ENCODE measurements at regions not wholly inside any gene's neighbourhood (a gene's known extent, or its start where the extent isn't known, plus 50 kb on each side); places are given as distances from the start of the nearest gene placed in this dataset.

GRCh38 chr2:106649306-106649705 lies 162.1 kb downstream of the CD8B2 start:
- Histone ChIP-seq H3K4me1 (ENCODE audit: low read depth, poor library complexity, severe bottlenecking) (no peaks in the 10 kb centered on the region), H3K79me2 (ENCODE audit: insufficient read depth, low read depth) (no peaks in the 10 kb centered on the region), H3K4me2 (no peak overlapping the region), H3K9ac (no peak overlapping the region), H4K20me1 (ENCODE audit: insufficient read depth) (no peaks in the 10 kb centered on the region), H3K27me3 (ENCODE audit: insufficient read depth, low read depth) (no peaks in the 10 kb centered on the region), H3K4me3 (IDR thresholded peaks at IDR 0.05; ENCODE audit: insufficient read depth, low read depth, low read length) (no peak overlapping the region), H3K27ac (no peak overlapping the region), H2AFZ (ENCODE audit: low read depth) (no peak overlapping the region), H3K36me3 (ENCODE audit: insufficient read depth) (no peaks in the 10 kb centered on the region)
- TF ChIP-seq CTCF (conservative IDR thresholded peaks at IDR 0.05; ENCODE audit: low read depth, low read length) = no peak

GRCh38 chr2:106653465-106653864 lies 166.3 kb downstream of the CD8B2 start:
- H3K27me3 ChIP-seq (ENCODE audit: insufficient read depth, low read depth) = no peaks in the 10 kb centered on the region
- no peaks in the 10 kb centered on the region for H3K4me1 ChIP-seq (ENCODE audit: low read depth, poor library complexity, severe bottlenecking)
- H3K79me2 ChIP-seq (ENCODE audit: insufficient read depth, low read depth) = no peaks in the 10 kb centered on the region
- H3K4me3 ChIP-seq (IDR thresholded peaks at IDR 0.05; ENCODE audit: insufficient read depth, low read depth, low read length) = no peak overlapping the region
- no peaks in the 10 kb centered on the region for H3K36me3 ChIP-seq (ENCODE audit: insufficient read depth)
- H3K9ac ChIP-seq = no peak overlapping the region
- no peak overlapping the region for H2AFZ ChIP-seq (ENCODE audit: low read depth)
- H4K20me1 ChIP-seq (ENCODE audit: insufficient read depth) = no peaks in the 10 kb centered on the region
- H3K27ac ChIP-seq = no peak overlapping the region
- TF ChIP-seq CTCF (conservative IDR thresholded peaks at IDR 0.05; ENCODE audit: low read depth, low read length) = no peak
- no peak overlapping the region for H3K4me2 ChIP-seq

- Histone ChIP-seq H4K20me1 (ENCODE audit: insufficient read depth) (no peaks in the 10 kb centered on the region), H3K4me2 (no peak overlapping the region), H3K27ac (no peak overlapping the region), H2AFZ (ENCODE audit: low read depth) (no peak overlapping the region), H3K27me3 (ENCODE audit: insufficient read depth, low read depth) (no peaks in the 10 kb centered on the region), H3K36me3 (ENCODE audit: insufficient read depth) (no peaks in the 10 kb centered on the region), H3K4me3 (IDR thresholded peaks at IDR 0.05; ENCODE audit: insufficient read depth, low read depth, low read length) (no peak overlapping the region), H3K79me2 (ENCODE audit: insufficient read depth, low read depth) (no peaks in the 10 kb centered on the region), H3K9ac (no peak overlapping the region), H3K4me1 (ENCODE audit: low read depth, poor library complexity, severe bottlenecking) (no peaks in the 10 kb centered on the region)
- no peak for TF ChIP-seq CTCF (conservative IDR thresholded peaks at IDR 0.05; ENCODE audit: low read depth, low read length)
These were observed 171.5 kb downstream of the CD8B2 start for GRCh38 chr2:106658616-106659015.

GRCh38 chr2:106664669-106665068 lies 177.5 kb downstream of the CD8B2 start:
- no peak overlapping the region for H2AFZ ChIP-seq (ENCODE audit: low read depth)
- H3K4me2 ChIP-seq = no peak overlapping the region
- no peaks in the 10 kb centered on the region for H4K20me1 ChIP-seq (ENCODE audit: insufficient read depth)
- no peak overlapping the region for H3K27ac ChIP-seq
- no peaks in the 10 kb centered on the region for H3K36me3 ChIP-seq (ENCODE audit: insufficient read depth)
- TF ChIP-seq CTCF (conservative IDR thresholded peaks at IDR 0.05; ENCODE audit: low read depth, low read length) = no peak
- no peak overlapping the region for H3K4me3 ChIP-seq (IDR thresholded peaks at IDR 0.05; ENCODE audit: insufficient read depth, low read depth, low read length)
- no peaks in the 10 kb centered on the region for H3K4me1 ChIP-seq (ENCODE audit: low read depth, poor library complexity, severe bottlenecking)
- H3K79me2 ChIP-seq (ENCODE audit: insufficient read depth, low read depth) = no peaks in the 10 kb centered on the region
- H3K9ac ChIP-seq = no peak overlapping the region
- no peaks in the 10 kb centered on the region for H3K27me3 ChIP-seq (ENCODE audit: insufficient read depth, low read depth)

All from KMS-11 (cell line).